NCI-H2196 treated with DMSO at 0.1 percent for 48 hours (cell line): ENCODE measurements at regions not wholly inside any gene's neighbourhood (a gene's known extent, or its start where the extent isn't known, plus 50 kb on each side); places are given as distances from the start of the nearest gene placed in this dataset.
"Not testable (repeated sequence)": the region's sequence is repeated elsewhere in the genome, so short reads cannot be mapped to it uniquely, and the experiment has no call there.

Source experiments
- DNase-seq: peaks from one replicate; lab custom pipeline; 2025; ENCODE audit not compliant: unreplicated experiment; lab: John Stamatoyannopoulos, UW

DNA sequence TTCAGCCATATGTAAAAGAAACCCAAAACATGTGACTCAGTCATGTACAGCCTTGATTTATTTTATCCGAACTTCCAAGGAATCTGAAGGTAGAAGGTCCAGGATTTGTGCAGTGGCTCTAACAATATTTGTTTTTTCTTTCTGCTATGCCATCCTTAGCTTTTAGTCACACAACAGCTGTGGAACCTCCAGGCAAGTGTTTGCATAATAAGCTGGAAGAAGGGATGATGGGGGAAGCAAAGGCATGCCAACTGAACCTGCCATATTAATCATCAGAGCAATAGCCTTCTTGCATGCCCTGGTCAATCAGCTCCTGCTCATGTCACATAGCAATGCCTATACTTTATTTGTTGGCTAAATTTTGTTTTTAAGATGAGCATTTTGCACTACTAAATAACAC, 444.7 kb upstream of the ARPP21 start:
- no peak for DNase-seq

DNA sequence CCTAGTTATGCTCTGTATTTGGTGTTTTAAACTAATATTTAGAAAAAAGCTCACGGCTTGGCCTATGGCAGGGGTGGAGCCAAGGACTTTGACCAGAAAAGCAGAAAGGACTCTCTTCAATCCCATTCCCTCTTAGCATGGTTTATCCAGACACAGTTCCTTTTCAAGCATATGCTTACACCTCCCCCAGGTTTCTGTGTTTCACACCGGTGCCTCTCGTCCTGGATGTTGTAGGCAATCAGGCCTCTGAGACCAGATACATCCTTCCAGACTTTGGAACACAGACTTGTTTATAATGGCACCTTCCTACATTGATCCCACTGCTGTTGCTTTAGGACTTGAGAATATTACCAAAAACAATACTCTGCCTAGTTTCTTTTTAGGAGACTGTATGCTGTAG, 440.5 kb upstream of the ARPP21 start:
- DNase-seq: no peak

DNA sequence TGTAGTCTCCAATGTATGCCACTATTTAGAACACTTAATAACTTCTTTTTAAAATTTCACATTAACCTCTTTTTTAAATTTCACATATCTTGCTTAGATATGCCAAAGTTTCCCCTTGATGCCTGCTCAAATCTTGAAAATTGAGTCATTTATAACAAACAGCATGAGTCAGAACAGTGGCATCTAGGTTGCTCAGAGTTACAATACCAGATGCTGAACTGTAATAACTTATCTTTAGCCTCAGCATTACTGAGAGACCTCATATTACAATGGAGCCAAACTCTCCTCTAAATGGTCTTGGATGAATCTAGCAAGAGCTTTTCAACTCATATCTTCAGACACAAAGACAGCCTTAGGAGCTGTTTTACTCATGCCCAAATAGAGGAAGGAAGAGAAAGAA, 439.3 kb upstream of the ARPP21 start:
- DNase-seq: no peak

DNA sequence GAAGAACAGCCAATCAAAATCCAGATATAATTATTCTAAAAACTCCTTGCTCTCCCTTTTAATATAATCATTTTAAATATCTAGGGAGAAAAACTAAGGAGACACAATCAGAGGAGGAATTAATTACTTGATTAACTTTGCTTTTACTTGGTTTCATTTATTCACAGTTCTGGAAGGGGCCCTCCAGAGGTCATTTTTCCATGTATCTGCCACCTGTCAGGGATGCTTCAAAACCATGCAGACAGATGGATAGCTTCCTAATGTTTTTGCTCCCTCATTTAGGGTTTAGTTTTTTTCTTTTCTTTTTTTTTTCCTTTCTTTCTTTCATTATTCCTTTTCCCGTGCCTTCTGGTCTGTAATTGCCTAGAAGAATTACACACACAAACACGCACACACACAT, 438.1 kb upstream of the ARPP21 start:
- no peak for DNase-seq

DNA sequence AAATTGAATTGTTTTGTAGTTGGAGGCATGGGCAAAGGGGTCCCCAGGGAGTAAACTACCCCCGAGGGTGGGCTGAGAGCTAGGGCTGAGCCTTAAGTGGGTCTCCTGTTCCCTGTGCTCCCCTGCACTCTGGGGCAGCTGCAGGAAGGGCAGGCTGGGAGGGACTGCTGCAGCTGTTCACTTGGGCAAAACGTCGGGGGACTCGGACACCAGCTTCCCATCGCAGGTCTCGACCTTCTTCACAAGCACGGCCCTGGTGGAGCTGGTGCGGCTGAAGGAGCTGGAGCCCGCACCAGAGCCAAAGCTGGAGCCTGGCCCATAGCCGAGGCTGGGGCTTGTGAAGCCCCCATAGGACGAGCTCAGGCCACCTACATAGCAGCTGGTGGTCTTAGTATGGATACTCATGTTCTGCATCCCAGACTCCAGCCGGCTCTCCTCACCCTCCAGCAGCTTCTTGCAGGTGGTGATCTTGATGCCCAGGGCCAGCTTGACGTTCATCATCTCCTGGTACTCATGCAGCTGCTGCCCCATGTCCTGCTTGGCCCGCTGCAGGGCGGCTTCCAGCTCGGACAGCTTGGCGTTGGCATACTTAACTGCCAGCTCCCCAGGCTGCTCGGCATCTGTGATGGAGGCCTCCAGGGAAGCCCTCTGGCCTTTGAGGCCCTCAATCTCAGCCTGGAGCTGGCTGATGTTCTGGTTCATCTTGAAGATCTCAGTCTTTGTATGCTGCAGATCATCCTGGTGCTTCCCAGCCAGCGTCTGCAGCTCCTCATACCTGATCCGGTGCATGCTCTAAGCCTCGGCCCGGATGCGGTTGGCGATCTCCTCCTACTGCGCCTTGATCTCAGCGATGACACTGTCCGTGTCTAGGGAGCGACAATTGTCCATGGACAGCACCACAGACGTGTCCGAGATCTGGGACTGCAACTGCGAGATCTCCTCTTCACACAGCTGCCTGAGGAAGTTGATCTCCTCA, 423.5 kb upstream of the ARPP21 start:
- DNase-seq: no peak

DNA sequence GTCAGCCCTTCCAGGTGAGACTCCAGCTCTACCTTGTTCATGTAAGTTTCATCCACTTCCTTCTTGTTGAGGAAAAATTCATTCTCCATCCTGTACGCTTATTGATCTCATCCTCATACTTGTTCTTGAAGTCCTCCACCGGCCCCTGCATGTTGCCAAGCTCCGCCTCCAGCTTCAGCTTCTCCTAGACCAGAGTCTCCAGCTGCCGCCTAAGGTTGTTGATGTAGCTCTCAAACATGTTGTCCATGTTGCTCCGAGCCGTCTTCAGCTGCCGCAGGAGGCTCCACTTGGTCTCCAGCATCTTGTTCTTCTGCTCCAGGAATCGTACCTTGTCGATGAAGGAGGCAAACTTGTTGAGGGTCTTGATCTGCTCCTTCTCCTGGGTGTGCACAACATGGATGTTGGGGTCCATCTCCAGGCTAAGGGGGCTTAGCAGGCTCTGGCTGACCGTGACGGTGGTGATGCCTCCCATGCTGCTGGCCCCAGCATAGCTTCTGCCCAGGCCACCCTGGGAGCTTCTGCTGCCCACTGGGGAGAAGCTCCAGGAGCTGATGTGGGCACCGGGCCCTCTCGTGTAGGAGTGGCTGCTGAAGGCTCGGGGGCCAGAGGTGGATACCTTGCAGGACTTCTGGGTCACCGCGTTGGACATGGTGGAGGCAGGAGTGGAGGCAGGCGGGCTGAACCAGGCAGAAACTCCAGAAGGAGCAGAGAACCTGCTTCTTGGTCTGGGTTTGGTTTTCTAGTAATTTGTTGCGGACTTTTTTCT, 422.6 kb upstream of the ARPP21 start:
- DNase-seq: no peak

DNA sequence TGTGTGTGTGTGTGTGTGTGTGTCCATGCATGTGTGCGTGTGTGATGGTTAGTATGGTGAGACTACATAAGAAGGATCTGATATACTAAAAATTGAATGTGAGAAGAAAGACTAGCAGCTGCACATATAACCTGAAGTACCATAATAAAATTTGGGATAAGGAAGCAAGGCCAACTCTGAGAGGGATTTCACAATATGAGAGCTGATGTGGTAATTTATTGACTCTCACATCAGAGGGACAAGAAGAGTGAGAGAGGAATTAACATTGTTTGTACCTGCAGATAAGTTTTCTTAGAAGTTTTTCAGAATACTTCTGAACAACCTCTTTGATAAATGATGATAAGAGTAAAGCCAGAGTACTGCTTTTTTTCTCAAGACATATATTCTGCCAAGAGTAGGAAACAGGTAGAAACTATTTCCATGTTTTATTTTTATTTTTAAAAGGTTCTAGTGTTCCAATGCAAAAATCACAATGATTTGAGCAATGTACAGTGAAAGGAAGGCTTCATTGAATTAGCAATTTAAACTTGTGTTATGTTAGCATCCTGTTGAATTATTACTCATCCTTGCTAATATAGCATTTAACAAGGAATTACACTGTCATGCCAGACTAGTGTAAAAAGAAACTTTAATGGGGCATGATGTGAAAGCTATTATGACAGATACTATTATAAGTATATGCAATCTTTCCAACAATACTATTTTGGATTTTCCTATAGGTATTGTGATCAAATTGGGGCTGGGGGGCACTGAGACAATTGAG, 415.5 kb upstream of the ARPP21 start:
- no peak for DNase-seq

DNA sequence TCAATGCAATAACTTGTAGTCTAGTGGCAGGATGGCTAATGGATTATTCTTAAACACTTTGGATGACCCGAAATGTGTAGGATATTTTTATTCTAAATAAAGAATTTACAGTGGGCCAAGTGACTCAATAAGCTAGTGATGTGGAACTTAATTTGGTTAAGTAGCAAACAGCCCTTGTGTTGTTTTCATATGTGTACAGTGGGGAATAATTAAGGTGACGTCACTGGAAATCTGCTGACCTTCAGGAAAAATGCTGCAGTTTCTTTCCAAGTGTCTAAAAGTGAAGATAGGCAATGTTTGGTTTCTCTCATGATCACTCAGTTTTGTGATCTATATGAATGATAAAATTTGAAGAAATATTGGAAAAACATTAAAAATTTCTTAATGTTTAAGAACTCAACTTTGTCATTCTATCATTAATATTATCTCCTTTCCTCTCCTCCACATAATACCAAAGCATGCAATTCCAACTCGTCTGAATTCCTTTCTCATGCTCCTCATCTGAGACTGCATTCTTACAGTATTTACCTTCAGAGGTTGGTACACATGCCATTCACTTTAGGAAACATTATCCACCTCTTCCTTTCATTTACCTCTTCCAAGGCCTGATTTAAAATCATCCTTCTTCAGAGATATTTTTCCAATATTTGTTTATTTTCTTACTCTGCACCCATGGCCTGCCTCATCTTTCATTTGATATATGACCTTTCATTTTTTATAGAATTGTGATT, 414.6 kb upstream of the ARPP21 start:
- DNase-seq: no peak

DNA sequence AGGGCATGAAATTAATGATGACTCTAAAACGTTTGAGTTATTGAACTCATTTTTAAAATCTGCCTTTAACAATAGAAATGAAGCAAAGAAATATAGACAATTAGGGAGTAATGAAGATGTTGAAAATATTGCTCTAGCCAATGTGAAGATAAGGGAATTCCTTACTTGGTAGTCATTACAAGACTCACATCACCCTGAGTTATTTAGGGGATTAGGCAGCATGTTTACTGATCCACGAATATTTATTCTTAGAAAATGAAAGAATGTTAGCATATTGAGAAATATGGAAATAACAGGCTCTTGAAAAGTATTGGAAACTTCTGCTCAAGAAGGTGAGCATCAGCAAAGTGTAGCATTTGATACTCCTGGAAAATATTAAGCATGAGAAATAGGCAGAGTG, 398.1 kb upstream of the ARPP21 start:
- DNase-seq: no peak

DNA sequence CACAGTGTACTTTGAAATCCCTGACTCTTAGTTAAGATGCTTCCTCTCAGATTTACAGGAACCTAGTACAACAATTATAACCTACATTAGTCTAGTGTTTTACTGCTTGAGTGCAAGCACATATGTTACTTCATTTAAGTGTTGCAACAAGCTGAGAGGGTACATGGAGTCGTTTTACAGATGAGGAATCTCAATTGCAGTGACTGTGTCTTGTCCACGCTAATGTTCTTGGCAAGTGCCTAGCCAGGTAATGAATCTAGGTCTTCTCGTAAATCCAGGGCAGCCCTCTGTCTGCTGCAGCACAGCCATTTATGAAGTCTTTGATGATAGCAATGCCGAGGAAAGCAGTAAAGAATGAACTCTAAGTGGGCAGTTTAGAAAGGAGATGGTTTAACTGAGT, 384.4 kb upstream of the ARPP21 start:
- no peak for DNase-seq

DNA sequence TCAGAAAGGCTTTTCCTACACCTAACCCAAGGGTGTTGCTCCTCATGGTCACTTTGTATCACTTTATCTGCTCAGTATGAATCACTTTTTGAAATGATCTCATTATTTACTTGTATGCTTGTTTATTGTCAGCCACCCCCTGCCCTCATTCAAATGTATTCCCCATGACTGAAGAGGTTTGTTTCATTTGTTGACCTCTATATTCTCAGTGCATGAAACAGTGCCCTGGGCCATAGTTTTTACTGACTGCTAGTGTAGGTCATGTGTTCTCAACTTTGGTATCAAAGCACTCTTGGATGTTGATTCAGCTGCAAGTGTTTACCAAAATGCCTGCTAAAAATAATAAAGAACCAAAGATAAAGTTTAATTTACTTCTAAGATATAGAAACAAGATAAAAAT, 381.7 kb upstream of the ARPP21 start:
- DNase-seq: no peak

DNA sequence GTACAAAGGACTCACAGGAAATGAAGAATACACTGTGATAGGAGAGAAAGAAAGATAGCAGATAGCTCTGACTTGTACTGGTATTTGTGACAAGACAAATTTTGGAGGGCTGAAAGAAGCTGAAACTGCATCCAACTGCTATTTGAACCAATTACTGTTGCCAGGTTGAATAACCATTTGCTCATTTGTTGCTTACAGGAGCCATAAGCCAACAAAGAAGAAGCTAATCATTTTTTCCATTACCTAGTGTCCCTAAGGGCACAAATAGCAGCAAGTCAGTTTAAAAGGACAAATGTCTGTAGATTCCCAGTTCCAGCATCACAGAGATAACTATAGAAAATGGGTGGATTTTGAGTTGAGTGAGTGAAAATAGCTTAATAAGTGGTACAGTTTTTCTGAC, 376.9 kb upstream of the ARPP21 start:
- DNase-seq: no peak

DNA sequence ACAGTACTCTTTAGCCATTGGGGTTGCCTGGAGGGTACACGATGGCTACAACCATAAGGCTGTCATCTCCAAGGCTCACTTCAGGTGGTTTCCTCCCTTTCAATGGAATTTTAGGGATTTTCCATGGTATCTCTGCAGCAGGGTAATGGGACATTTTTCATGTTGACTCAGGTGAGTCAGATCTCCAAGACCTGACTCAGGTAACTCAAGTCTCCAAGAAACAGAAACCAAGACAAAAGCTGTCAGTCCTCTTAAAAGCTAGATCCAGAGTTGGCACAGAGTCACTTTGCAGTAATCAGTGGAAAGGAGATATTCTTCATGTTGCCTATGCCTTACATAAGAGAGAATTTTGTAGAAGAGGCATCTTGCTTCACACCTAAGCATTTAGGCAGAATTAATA, 375.8 kb upstream of the ARPP21 start:
- no peak for DNase-seq

DNA sequence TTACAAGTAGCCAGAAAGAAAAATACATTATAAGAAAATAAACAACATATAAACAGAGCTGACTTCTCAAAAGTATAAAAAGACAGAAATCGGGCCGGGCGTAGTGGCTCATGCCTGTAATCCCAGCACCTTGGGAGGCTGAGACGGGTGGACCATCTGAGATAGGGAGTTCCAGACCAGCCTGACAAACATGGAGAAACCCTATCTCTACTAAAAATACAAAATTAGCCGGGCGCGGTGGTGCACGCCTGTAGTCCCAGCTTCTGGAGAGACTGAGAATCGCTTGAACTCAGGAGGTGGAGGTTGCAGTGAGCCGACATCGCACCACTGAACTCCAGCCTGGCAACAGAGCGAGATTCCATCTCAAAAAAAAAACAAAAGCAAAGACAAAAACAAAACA, 373.3 kb upstream of the ARPP21 start:
- not testable (repeated sequence) for DNase-seq

DNA sequence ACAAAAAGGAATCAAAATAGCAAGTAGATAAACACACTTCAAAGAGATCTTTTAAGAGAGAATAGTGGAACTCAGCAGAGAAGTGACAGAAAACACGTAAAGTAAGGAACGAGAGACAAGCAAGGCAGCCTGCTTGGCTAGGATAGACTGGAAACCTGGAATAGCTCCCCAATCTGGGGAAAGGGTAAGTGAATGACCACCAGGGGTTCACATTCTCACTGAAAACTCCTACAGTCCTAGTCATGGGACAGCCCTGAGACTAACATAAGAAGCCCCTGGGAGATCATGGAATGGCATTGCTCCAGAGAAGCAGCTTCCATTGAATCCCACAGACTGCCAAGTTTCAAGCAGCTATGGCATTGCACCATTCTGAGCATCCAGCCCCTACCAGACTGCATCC, 363.6 kb upstream of the ARPP21 start:
- DNase-seq: no peak

DNA sequence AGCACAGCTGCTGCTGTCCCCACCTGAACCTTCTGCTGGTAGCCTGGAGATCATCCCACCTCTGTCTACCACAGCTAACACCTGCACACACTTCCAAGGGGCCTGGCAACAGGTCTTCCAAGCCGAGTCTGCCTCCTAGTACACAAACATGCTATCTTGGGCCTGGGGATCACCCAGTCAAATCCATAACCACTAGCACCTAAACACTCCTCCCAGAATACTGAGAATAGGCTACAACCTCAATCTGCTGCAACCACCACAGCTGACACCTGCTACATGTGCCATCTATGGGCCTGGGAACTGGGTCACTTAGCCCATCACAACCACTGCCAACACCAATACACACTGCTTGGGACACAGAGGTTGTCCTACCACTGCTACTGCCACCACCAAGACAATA, 362.8 kb upstream of the ARPP21 start:
- no peak for DNase-seq

DNA sequence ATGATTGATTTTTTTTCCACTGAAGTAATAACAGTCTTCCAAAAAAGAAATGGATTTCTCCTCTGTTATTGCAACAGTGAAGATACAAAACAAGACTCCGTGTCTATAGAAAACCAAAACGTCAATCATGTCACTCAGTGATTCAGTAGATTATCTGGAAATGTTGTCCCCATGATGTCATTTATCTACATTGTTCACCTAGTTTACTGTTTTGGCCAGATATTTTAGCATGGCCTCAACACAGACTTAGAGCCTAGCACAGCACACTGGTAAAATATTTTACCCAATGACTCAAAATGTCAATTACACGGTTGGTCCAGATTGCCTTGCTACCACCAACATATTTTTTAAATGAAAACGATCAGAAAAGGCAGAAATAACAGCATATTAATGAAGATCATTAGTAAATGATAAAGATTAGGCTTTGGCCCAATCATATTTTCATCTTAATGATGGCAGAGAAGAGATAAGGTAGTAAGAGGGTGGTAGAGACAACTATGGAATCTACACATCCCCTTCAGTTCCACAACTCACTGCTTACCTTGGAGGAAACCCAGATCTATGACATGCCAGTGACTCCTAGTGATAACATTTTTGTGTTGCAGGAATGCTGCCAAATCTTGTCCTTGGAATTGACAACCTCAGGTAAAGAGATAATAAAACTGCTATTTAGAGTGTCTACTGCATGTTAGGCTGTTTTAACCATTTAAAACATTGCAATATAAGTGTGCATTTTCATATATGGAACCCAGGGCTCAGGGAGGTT, 347.7 kb upstream of the ARPP21 start:
- no peak for DNase-seq

DNA sequence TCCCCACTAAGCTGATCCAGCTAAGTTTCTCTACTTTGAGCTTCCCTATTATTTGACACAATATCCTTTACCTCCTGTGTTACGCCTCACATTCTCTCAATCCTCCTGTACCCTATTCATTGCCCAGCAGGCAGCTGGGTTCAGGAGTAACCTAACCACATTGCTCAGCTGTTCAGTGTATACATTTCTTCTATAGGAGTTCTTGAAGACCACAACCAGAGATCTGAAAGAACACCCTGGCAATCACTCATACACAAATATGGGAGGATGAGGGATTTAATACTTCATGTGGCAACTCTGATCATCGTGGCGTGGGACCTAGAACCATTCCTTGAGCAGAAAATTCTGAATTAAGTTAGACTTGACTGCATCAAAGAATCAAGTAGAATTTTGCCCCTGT, 346.8 kb upstream of the ARPP21 start:
- no peak for DNase-seq

DNA sequence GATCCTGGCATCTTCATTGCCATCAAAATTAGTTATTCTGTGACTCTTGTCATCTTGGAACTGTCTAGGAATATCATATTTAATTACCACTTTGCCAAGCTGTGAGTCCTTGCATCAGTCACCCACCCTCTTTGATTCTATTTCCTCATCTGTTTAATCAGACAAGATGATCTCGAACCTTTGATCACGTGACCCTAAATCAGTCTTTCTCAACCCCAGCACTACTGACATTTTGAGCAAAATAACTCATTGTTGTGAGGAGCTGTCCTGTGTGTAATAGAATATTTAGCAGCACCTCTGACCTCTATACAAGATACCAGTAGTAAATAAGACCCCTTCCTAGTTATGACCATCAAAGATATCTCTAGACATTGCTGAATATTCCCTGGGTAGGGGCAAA, 343.4 kb upstream of the ARPP21 start:
- DNase-seq: no peak

DNA sequence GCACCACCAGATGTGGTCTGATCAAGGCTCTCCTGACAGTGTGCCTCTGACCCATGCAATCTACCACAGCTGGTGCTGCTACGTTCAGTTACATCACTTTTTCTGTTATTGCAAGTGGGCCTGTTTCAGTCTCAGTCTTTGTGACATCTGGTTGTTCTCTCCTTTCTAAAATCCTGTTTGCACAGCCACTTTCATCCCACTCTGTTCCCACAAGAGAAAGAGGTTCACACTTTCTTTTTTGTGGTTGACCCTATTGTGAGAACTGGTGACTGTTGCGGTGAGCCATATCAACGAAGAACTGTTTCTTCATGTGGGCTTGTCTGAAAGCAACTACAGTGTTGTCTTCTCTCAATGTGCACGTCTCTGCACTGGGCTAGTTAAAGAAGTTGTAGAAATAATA, 342.8 kb upstream of the ARPP21 start:
- no peak for DNase-seq
